GM23338 (cell line): ENCODE measurements at regions not wholly inside any gene's neighbourhood (a gene's known extent, or its start where the extent isn't known, plus 50 kb on each side); places are given as distances from the start of the nearest gene placed in this dataset.

Experiments
- ATAC-seq: fragments of 200-7000 bp; cut with Tn5 transposase; 3 replicates; pipeline ENCODE4 v1.9.1; 2020
- DNase-seq: peaks from one replicate; pipeline ENCODE4 v3.0.0-alpha.2; 2015; ENCODE audit warnings: low spot score
- H2AFZ ChIP-seq: fragments of 200-600 bp; sonication (generic); 2 replicates; pipeline ENCODE4 v1.8.0; 2016; ENCODE audit warnings: antibody characterized with exemption, mild to moderate bottlenecking, moderate library complexity
- H3F3A ChIP-seq: fragments of 200-600 bp; sonication (generic); replicated peaks from 2 replicates; pipeline ENCODE4 v1.8.0; 2017; ENCODE audit warnings: antibody characterized with exemption, mixed run types, low read depth
- H3K27ac ChIP-seq: fragments of 200-600 bp; sonication (generic); 2 replicates; pipeline ENCODE4 v1.6.1; 2016; ENCODE audit warnings: low read depth
- H3K27me3 ChIP-seq: fragments of 200-600 bp; sonication (generic); 2 replicates; pipeline ENCODE4 v1.8.0; 2016; ENCODE audit warnings: mild to moderate bottlenecking, mixed run types, moderate library complexity; ENCODE audit not compliant: insufficient read depth
- H3K36me3 ChIP-seq: fragments of 200-600 bp; sonication (generic); 2 replicates; pipeline ENCODE4 v1.8.0; 2016; ENCODE audit warnings: mild to moderate bottlenecking; ENCODE audit not compliant: insufficient read depth
- H3K4me1 ChIP-seq: fragments of 200-600 bp; sonication (generic); 2 replicates; pipeline ENCODE4 v1.8.0; 2016; ENCODE audit warnings: mild to moderate bottlenecking, moderate library complexity; ENCODE audit not compliant: insufficient read depth
- H3K4me2 ChIP-seq: fragments of 200-600 bp; sonication (generic); 2 replicates; pipeline ENCODE4 v1.7.1; 2017; ENCODE audit warnings: mixed run types
- H3K4me3 ChIP-seq: fragments of 200-600 bp; sonication (generic); 2 replicates; pipeline ENCODE4 v1.6.1; 2016; ENCODE audit warnings: mixed run types
- H3K79me2 ChIP-seq: fragments of 200-600 bp; sonication (generic); replicated peaks from 2 replicates; pipeline ENCODE4 v1.8.0; 2017; ENCODE audit warnings: mild to moderate bottlenecking; ENCODE audit not compliant: insufficient read depth
- H3K9me2 ChIP-seq: fragments of 200-600 bp; sonication (generic); 2 replicates; pipeline ENCODE4 v1.8.0; 2017; ENCODE audit not compliant: insufficient read depth
- H4K20me1 ChIP-seq: fragments of 200-600 bp; sonication (generic); replicated peaks from 2 replicates; pipeline ENCODE4 v1.8.0; 2017; ENCODE audit warnings: mild to moderate bottlenecking; ENCODE audit not compliant: insufficient read depth
- H3K27ac Mint-ChIP-seq: 2 replicates; pipeline ENCODE4 v1.8.0; 2020; ENCODE audit warnings: inconsistent platforms, mild to moderate bottlenecking, moderate library complexity, mixed read lengths
- H3K27me3 Mint-ChIP-seq: 3 replicates; pipeline ENCODE4 v1.8.0; 2022; ENCODE audit warnings: low read depth, mild to moderate bottlenecking, moderate library complexity, mixed read lengths, inconsistent platforms; ENCODE audit not compliant: insufficient read depth, poor library complexity
- H3K36me3 Mint-ChIP-seq: 3 replicates; pipeline ENCODE4 v1.8.0; 2021; ENCODE audit warnings: low read depth, mild to moderate bottlenecking, inconsistent platforms, moderate library complexity, mixed read lengths
- H3K4me1 Mint-ChIP-seq: 3 replicates; pipeline ENCODE4 v1.8.0; 2020; ENCODE audit warnings: mild to moderate bottlenecking, inconsistent platforms, mixed read lengths
- H3K4me3 Mint-ChIP-seq: 3 replicates; pipeline ENCODE4 v1.8.0; 2021; ENCODE audit warnings: moderate library complexity, mild to moderate bottlenecking, inconsistent platforms, mixed read lengths
- H3K9me3 Mint-ChIP-seq: 3 replicates; pipeline ENCODE4 v1.8.0; 2020; ENCODE audit warnings: moderate library complexity, mild to moderate bottlenecking, inconsistent platforms, mixed read lengths
- ETS1 ChIP-seq: IDR thresholded peaks from 2 replicates; pipeline ENCODE4 v1.6.1; 2016; ENCODE audit warnings: antibody characterized with exemption
- EZH2 ChIP-seq: fragments of 200-600 bp; sonication (generic); IDR thresholded peaks from one replicate; pipeline ENCODE4 v1.8.0; 2017; ENCODE audit warnings: antibody characterized with exemption, mild to moderate bottlenecking, low read depth; ENCODE audit not compliant: unreplicated experiment
- EZH2phosphoT487 ChIP-seq: fragments of 200-600 bp; sonication (generic); IDR thresholded peaks from one replicate; pipeline ENCODE4 v1.8.1; 2018; ENCODE audit warnings: antibody characterized with exemption; ENCODE audit not compliant: unreplicated experiment
- JUNB ChIP-seq: IDR thresholded peaks from one replicate; pipeline ENCODE4 v1.6.1; 2016; ENCODE audit warnings: antibody characterized with exemption; ENCODE audit not compliant: unreplicated experiment
- POLR2AphosphoS5 ChIP-seq: IDR thresholded peaks from 2 replicates; pipeline ENCODE4 v1.6.1; 2016; ENCODE audit warnings: antibody characterized with exemption, low read depth
- REST ChIP-seq: IDR thresholded peaks from one replicate; pipeline ENCODE4 v1.6.1; 2018; ENCODE audit warnings: antibody characterized with exemption; ENCODE audit not compliant: unreplicated experiment
- STAT1 ChIP-seq: IDR thresholded peaks from one replicate; pipeline ENCODE4 v1.6.1; 2016; ENCODE audit warnings: antibody characterized with exemption; ENCODE audit not compliant: unreplicated experiment
- ZNF114 ChIP-seq: fragments of 250-450 bp; sonication (Bioruptor Pico); IDR thresholded peaks from 2 replicates; pipeline ENCODE4 v1.5.0; 2020; ENCODE audit warnings: mild to moderate bottlenecking, moderate library complexity
- TF ChIP-seq, protein P1 (sequence below): fragments of 250-450 bp; sonication (Bioruptor Pico); IDR thresholded peaks from 2 replicates; pipeline ENCODE4 v1.5.0; 2020; ENCODE audit warnings: mild to moderate bottlenecking, moderate library complexity

GRCh38 chr9:82706786-82707185, 356.2 kb downstream of the RASEF start (continued):
- TF ChIP-seq REST: no peak

DNA sequence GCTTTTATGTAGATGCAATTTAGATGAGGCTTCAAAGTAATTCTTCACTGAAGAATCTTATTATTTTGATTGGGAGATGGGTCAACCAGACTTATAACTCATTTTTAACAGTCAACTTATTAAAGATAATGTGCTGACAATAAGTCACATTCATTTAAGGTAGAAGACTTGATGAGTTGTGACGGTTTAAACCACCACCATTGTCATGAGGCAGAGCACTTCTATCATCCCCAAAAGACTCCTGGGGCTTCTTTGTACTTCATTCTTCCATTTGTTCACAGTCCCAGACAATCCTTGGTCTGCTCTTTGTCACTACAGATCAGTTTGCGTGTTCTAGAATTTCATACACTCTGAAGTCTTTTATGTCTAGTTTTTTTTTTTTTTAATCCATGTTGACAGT, 346.1 kb downstream of the RASEF start:
- H3K27ac Mint-ChIP-seq: no peak overlapping the region
- TF ChIP-seq ZNF114: no peak
- TF ChIP-seq STAT1: no peak
- no peak for TF ChIP-seq JUNB
- TF ChIP-seq EZH2: no peak
- no peak for TF ChIP-seq POLR2AphosphoS5
- TF ChIP-seq EZH2phosphoT487: no peak
- TF ChIP-seq, protein P1, sequence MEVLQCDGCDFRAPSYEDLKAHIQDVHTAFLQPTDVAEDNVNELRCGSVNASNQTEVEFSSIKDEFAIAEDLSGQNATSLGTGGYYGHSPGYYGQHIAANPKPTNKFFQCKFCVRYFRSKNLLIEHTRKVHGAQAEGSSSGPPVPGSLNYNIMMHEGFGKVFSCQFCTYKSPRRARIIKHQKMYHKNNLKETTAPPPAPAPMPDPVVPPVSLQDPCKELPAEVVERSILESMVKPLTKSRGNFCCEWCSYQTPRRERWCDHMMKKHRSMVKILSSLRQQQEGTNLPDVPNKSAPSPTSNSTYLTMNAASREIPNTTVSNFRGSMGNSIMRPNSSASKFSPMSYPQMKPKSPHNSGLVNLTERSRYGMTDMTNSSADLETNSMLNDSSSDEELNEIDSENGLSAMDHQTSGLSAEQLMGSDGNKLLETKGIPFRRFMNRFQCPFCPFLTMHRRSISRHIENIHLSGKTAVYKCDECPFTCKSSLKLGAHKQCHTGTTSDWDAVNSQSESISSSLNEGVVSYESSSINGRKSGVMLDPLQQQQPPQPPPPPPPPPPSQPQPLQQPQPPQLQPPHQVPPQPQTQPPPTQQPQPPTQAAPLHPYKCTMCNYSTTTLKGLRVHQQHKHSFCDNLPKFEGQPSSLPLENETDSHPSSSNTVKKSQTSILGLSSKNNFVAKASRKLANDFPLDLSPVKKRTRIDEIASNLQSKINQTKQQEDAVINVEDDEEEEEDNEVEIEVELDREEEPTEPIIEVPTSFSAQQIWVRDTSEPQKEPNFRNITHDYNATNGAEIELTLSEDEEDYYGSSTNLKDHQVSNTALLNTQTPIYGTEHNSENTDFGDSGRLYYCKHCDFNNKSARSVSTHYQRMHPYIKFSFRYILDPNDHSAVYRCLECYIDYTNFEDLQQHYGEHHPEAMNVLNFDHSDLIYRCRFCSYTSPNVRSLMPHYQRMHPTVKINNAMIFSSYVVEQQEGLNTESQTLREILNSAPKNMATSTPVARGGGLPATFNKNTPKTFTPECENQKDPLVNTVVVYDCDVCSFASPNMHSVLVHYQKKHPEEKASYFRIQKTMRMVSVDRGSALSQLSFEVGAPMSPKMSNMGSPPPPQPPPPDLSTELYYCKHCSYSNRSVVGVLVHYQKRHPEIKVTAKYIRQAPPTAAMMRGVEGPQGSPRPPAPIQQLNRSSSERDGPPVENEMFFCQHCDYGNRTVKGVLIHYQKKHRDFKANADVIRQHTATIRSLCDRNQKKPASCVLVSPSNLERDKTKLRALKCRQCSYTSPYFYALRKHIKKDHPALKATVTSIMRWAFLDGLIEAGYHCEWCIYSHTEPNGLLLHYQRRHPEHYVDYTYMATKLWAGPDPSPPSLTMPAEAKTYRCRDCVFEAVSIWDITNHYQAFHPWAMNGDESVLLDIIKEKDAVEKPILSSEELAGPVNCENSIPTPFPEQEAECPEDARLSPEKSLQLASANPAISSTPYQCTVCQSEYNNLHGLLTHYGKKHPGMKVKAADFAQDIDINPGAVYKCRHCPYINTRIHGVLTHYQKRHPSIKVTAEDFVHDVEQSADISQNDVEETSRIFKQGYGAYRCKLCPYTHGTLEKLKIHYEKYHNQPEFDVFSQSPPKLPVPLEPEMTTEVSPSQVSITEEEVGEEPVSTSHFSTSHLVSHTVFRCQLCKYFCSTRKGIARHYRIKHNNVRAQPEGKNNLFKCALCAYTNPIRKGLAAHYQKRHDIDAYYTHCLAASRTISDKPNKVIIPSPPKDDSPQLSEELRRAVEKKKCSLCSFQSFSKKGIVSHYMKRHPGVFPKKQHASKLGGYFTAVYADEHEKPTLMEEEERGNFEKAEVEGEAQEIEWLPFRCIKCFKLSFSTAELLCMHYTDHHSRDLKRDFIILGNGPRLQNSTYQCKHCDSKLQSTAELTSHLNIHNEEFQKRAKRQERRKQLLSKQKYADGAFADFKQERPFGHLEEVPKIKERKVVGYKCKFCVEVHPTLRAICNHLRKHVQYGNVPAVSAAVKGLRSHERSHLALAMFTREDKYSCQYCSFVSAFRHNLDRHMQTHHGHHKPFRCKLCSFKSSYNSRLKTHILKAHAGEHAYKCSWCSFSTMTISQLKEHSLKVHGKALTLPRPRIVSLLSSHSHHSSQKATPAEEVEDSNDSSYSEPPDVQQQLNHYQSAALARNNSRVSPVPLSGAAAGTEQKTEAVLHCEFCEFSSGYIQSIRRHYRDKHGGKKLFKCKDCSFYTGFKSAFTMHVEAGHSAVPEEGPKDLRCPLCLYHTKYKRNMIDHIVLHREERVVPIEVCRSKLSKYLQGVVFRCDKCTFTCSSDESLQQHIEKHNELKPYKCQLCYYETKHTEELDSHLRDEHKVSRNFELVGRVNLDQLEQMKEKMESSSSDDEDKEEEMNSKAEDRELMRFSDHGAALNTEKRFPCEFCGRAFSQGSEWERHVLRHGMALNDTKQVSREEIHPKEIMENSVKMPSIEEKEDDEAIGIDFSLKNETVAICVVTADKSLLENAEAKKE (CRISPR knock-in tag): no peak
- TF ChIP-seq REST: no peak
- no peak for TF ChIP-seq ETS1

More for the DNA sequence above, 346.1 kb downstream of the RASEF start:
- Histone ChIP-seq H2AFZ (no peak overlapping the region), H3K4me3 (no peak overlapping the region), H3K4me1 (0 out of 2 replicates have a peak, but pooled peaks cover 6% of the 10 kb centered on the region), H3K27ac (no peak overlapping the region), H3K4me2 (no peak overlapping the region), H3K9me2 (peaks cover 14% of the 10 kb centered on the region), H3K36me3 (0 out of 2 replicates have a peak, but pooled peaks cover 4% of the 10 kb centered on the region), H3K79me2 (no peaks in the 10 kb centered on the region), H3K27me3 (no peaks in the 10 kb centered on the region), H3F3A (no peaks in the 10 kb centered on the region), H4K20me1 (no peaks in the 10 kb centered on the region)
- peaks cover 8% of the 10 kb centered on the region; the same call in 2 of the 3 replicates for H3K36me3 Mint-ChIP-seq
- ATAC-seq: no peak
- H3K4me3 Mint-ChIP-seq: no peak overlapping the region
- H3K4me1 Mint-ChIP-seq: peaks cover 4% of the 10 kb centered on the region; the same call in 2 of the 3 replicates
- H3K27me3 Mint-ChIP-seq: peaks cover 3% of the 10 kb centered on the region
- DNase-seq: no peak
- peaks cover 10% of the 10 kb centered on the region for H3K9me3 Mint-ChIP-seq
